Smooth muscle cell (in vitro differentiated cells): ENCODE measurements at regions not wholly inside any gene's neighbourhood (a gene's known extent, or its start where the extent isn't known, plus 50 kb on each side); places are given as distances from the start of the nearest gene placed in this dataset.

Experiments used
- DNase-seq: peaks from one replicate; lab custom pipeline; 2025; ENCODE audit not compliant: unreplicated experiment; lab: John Stamatoyannopoulos, UW
- H2AFZ ChIP-seq: fragments of 200-600 bp; sonication (generic); 2 replicates; pipeline ENCODE4 v1.6.0; 2016; ENCODE audit warnings: antibody characterized with exemption, low read depth, mild to moderate bottlenecking
- H3F3A ChIP-seq: fragments of 200-600 bp; sonication (generic); 2 replicates; pipeline ENCODE4 v1.6.0; 2017; ENCODE audit warnings: antibody characterized with exemption, low read depth
- H3K27ac ChIP-seq: fragments of 200-600 bp; sonication (generic); 2 replicates; pipeline ENCODE4 v1.5.1; 2016; ENCODE audit warnings: low read depth, mild to moderate bottlenecking
- H3K27me3 ChIP-seq: fragments of 200-600 bp; sonication (generic); 2 replicates; pipeline ENCODE4 v1.6.1; 2016; ENCODE audit warnings: low read depth, mild to moderate bottlenecking
- H3K36me3 ChIP-seq: fragments of 200-600 bp; sonication (generic); 2 replicates; pipeline ENCODE4 v1.5.1; 2016; ENCODE audit warnings: low read depth
- H3K4me1 ChIP-seq: fragments of 200-600 bp; sonication (generic); 2 replicates; pipeline ENCODE4 v1.5.1; 2016; ENCODE audit warnings: low read depth
- H3K4me2 ChIP-seq: fragments of 200-600 bp; sonication (generic); 2 replicates; pipeline ENCODE4 v1.6.0; 2016; ENCODE audit warnings: mild to moderate bottlenecking
- H3K4me3 ChIP-seq: fragments of 200-600 bp; sonication (generic); 2 replicates; pipeline ENCODE4 v1.5.1; 2016; ENCODE audit warnings: mild to moderate bottlenecking
- H3K79me2 ChIP-seq: fragments of 200-600 bp; sonication (generic); 2 replicates; pipeline ENCODE4 v1.6.0; 2016; ENCODE audit warnings: low read depth, mild to moderate bottlenecking
- H3K9ac ChIP-seq: fragments of 200-600 bp; sonication (generic); 2 replicates; pipeline ENCODE4 v1.6.0; 2016; ENCODE audit warnings: low read depth
- H3K9me3 ChIP-seq: fragments of 200-600 bp; sonication (generic); replicated peaks from 2 replicates; pipeline ENCODE4 v1.5.1; 2016; ENCODE audit warnings: low read depth
- H4K20me1 ChIP-seq: fragments of 200-600 bp; sonication (generic); 2 replicates; pipeline ENCODE4 v1.6.0; 2016; ENCODE audit warnings: low read depth
- CTCF ChIP-seq: fragments of 200-600 bp; sonication (generic); IDR thresholded peaks from 2 replicates; pipeline ENCODE4 v1.5.1; 2017; ENCODE audit warnings: borderline replicate concordance, mild to moderate bottlenecking, antibody characterized with exemption; ENCODE audit not compliant: insufficient read depth, poor library complexity, severe bottlenecking
- WGBS: methylation state at CpG from one replicate; pipeline ENCODE4 v1.1.7; 2016; ENCODE audit warnings: low lambda C conversion rate; 5-methylcytosine and 5-hydroxymethylcytosine counted together

- Histone ChIP-seq H3K79me2 (no peaks in the 10 kb centered on the region), H4K20me1 (no peaks in the 10 kb centered on the region), H3K4me1 (no peaks in the 10 kb centered on the region), H3K4me3 (no peak overlapping the region), H3K27me3 (no peaks in the 10 kb centered on the region), H3K27ac (no peak overlapping the region), H3F3A (no peaks in the 10 kb centered on the region), H3K9me3 (peaks cover 6% of the 10 kb centered on the region), H3K36me3 (no peaks in the 10 kb centered on the region), H3K4me2 (no peak overlapping the region), H3K9ac (no peak overlapping the region), H2AFZ (no peak overlapping the region)
- no peak for TF ChIP-seq CTCF
- no peak for DNase-seq
Observed at GRCh38 chr1:73144311-73144710, 862.0 kb upstream of the NEGR1 start.

GRCh38 chr1:73136975-73137374 is 854.6 kb upstream of the NEGR1 start:
- TF ChIP-seq CTCF: no peak
- Histone ChIP-seq H3K27ac (no peak overlapping the region), H3K4me2 (no peak overlapping the region), H3K9me3 (peaks cover 6% of the 10 kb centered on the region), H3K79me2 (no peaks in the 10 kb centered on the region), H2AFZ (no peak overlapping the region), H3K36me3 (no peaks in the 10 kb centered on the region), H4K20me1 (no peaks in the 10 kb centered on the region), H3K4me1 (no peaks in the 10 kb centered on the region), H3K4me3 (no peak overlapping the region), H3K9ac (no peak overlapping the region), H3K27me3 (no peaks in the 10 kb centered on the region), H3F3A (no peaks in the 10 kb centered on the region)
- DNase-seq: no peak

- Histone ChIP-seq H3K9ac (no peak overlapping the region), H3K27me3 (no peaks in the 10 kb centered on the region), H3K4me2 (no peak overlapping the region), H3K36me3 (no peaks in the 10 kb centered on the region), H3K79me2 (no peaks in the 10 kb centered on the region), H3F3A (no peaks in the 10 kb centered on the region), H3K4me1 (no peaks in the 10 kb centered on the region), H2AFZ (no peak overlapping the region), H4K20me1 (no peaks in the 10 kb centered on the region), H3K27ac (no peak overlapping the region), H3K9me3 (no peaks in the 10 kb centered on the region), H3K4me3 (no peak overlapping the region)
- DNase-seq: no peak
- 90% methylated on average over 2 of the region's 2 CpGs for WGBS
- TF ChIP-seq CTCF: no peak
Observed at GRCh38 chr1:73106931-73107330, 824.6 kb upstream of the NEGR1 start.

- H4K20me1 ChIP-seq: no peaks in the 10 kb centered on the region
- no peaks in the 10 kb centered on the region for H3F3A ChIP-seq
- no peaks in the 10 kb centered on the region for H3K79me2 ChIP-seq
- H3K27ac ChIP-seq: no peak overlapping the region
- H2AFZ ChIP-seq: no peak overlapping the region
- H3K9ac ChIP-seq: no peak overlapping the region
- TF ChIP-seq CTCF: no peak
- H3K4me3 ChIP-seq: no peak overlapping the region
- no peak overlapping the region for H3K4me2 ChIP-seq
- no peaks in the 10 kb centered on the region for H3K36me3 ChIP-seq
- no peaks in the 10 kb centered on the region for H3K27me3 ChIP-seq
- DNase-seq: no peak
- WGBS: 88% methylated on average over 16 of the region's 16 CpGs
- H3K9me3 ChIP-seq: no peaks in the 10 kb centered on the region
- H3K4me1 ChIP-seq: no peaks in the 10 kb centered on the region
Observed at GRCh38 chr1:73105755-73106154, 823.4 kb upstream of the NEGR1 start.
